GM10266 (cell line): ENCODE measurements at regions not wholly inside any gene's neighbourhood (a gene's known extent, or its start where the extent isn't known, plus 50 kb on each side); places are given as distances from the start of the nearest gene placed in this dataset.
"Not testable (repeated sequence)": the region's sequence is repeated elsewhere in the genome, so short reads cannot be mapped to it uniquely, and the experiment has no call there.

Experiments used
- DNase-seq: peaks from one replicate; pipeline ENCODE4 v3.0.0; 2012; ENCODE audit errors: extremely low spot score
- CTCF ChIP-seq: IDR thresholded peaks from 2 replicates; pipeline ENCODE4 v1.5.1; 2012; ENCODE audit warnings: mild to moderate bottlenecking, low read depth; ENCODE audit not compliant: control insufficient read depth, insufficient read depth; ENCODE audit errors: missing control alignments

- no peak for DNase-seq
- no peak for TF ChIP-seq CTCF
Measured at GRCh38 chr1:8152731-8153702, 126.9 kb upstream of the ERRFI1 start.

- TF ChIP-seq CTCF = no peak
Measured at GRCh38 chr1:8151647-8152046, 125.5 kb upstream of the ERRFI1 start.

GRCh38 chr1:8149756-8150155 is 123.6 kb upstream of the ERRFI1 start:
- DNase-seq = not testable (repeated sequence)

More at GRCh38 chr1:8151647-8152046, 125.5 kb upstream of the ERRFI1 start:
- no peak for DNase-seq

- DNase-seq = no peak
- TF ChIP-seq CTCF = no peak
Measured at GRCh38 chr1:8147956-8148355, 121.8 kb upstream of the ERRFI1 start.

GRCh38 chr1:8146257-8146855 is 120.2 kb upstream of the ERRFI1 start:
- TF ChIP-seq CTCF = no peak
- DNase-seq = no peak

- no peak for DNase-seq
- TF ChIP-seq CTCF = no peak
Measured at GRCh38 chr1:8145545-8146202, 119.6 kb upstream of the ERRFI1 start.

- no peak for TF ChIP-seq CTCF
- DNase-seq = no peak
Measured at GRCh38 chr1:8144323-8144722, 118.2 kb upstream of the ERRFI1 start.
